Glutamatergic neuron (in vitro differentiated cells): ENCODE measurements at regions not wholly inside any gene's neighbourhood (a gene's known extent, or its start where the extent isn't known, plus 50 kb on each side); places are given as distances from the start of the nearest gene placed in this dataset.
A peak's percentile ranks its signal among the peaks of the same experiment; 100 is the strongest.

ENCODE experiments used
- DNase-seq: peaks from one replicate; pipeline ENCODE4 v3.0.0; 2022
- H3K27ac Mint-ChIP-seq: one replicate; pipeline ENCODE4 v1.8.0; 2020; ENCODE audit warnings: mild to moderate bottlenecking, mixed read lengths, inconsistent platforms; ENCODE audit not compliant: unreplicated experiment
- H3K27me3 Mint-ChIP-seq: one replicate; pipeline ENCODE4 v1.8.0; 2020; ENCODE audit warnings: mild to moderate bottlenecking, moderate library complexity, mixed read lengths, inconsistent platforms; ENCODE audit not compliant: unreplicated experiment
- H3K36me3 Mint-ChIP-seq: one replicate; pipeline ENCODE4 v1.8.0; 2020; ENCODE audit warnings: mild to moderate bottlenecking, mixed read lengths, inconsistent platforms; ENCODE audit not compliant: unreplicated experiment
- H3K4me1 Mint-ChIP-seq: one replicate; pipeline ENCODE4 v1.8.0; 2020; ENCODE audit warnings: mild to moderate bottlenecking, low read depth, mixed read lengths, inconsistent platforms; ENCODE audit not compliant: unreplicated experiment
- H3K4me3 Mint-ChIP-seq: one replicate; pipeline ENCODE4 v1.8.0; 2020; ENCODE audit warnings: mild to moderate bottlenecking, mixed read lengths, inconsistent platforms; ENCODE audit not compliant: unreplicated experiment
- H3K9me3 Mint-ChIP-seq: one replicate; pipeline ENCODE4 v1.8.0; 2020; ENCODE audit warnings: mild to moderate bottlenecking, moderate library complexity, mixed read lengths, inconsistent platforms; ENCODE audit not compliant: unreplicated experiment
- TF ChIP-seq, protein P1 (sequence below): fragments of 200-600 bp; sonication (generic); IDR thresholded peaks from one replicate; pipeline ENCODE4 v1.5.0; 2021; ENCODE audit not compliant: partially characterized antibody, unreplicated experiment

- Mint-ChIP-seq H3K9me3 (peaks cover 14% of the 10 kb centered on the region), H3K4me3 (no peak overlapping the region), H3K4me1 (peaks cover 55% of the 10 kb centered on the region), H3K27ac (no peak overlapping the region), H3K27me3 (peaks cover 3% of the 10 kb centered on the region), H3K36me3 (no peaks in the 10 kb centered on the region)
- TF ChIP-seq, protein P1, sequence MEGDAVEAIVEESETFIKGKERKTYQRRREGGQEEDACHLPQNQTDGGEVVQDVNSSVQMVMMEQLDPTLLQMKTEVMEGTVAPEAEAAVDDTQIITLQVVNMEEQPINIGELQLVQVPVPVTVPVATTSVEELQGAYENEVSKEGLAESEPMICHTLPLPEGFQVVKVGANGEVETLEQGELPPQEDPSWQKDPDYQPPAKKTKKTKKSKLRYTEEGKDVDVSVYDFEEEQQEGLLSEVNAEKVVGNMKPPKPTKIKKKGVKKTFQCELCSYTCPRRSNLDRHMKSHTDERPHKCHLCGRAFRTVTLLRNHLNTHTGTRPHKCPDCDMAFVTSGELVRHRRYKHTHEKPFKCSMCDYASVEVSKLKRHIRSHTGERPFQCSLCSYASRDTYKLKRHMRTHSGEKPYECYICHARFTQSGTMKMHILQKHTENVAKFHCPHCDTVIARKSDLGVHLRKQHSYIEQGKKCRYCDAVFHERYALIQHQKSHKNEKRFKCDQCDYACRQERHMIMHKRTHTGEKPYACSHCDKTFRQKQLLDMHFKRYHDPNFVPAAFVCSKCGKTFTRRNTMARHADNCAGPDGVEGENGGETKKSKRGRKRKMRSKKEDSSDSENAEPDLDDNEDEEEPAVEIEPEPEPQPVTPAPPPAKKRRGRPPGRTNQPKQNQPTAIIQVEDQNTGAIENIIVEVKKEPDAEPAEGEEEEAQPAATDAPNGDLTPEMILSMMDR, result no peak
- DNase-seq, result no peak
These were observed 129.1 kb upstream of the SEMA6D start for GRCh38 chr15:47587940-47588802.

GRCh38 chr15:47588958-47589357, 128.3 kb upstream of the SEMA6D start:
- Mint-ChIP-seq H3K36me3 (no peaks in the 10 kb centered on the region), H3K27ac (no peak overlapping the region), H3K27me3 (peaks cover 4% of the 10 kb centered on the region), H3K4me3 (no peak overlapping the region), H3K4me1 (peaks cover 47% of the 10 kb centered on the region), H3K9me3 (peaks cover 8% of the 10 kb centered on the region)
- TF ChIP-seq, protein P1, result no peak
- no peak for DNase-seq

- no peak for DNase-seq
- Mint-ChIP-seq H3K4me3 (no peak overlapping the region), H3K4me1 (peaks cover 15% of the 10 kb centered on the region), H3K27me3 (no peaks in the 10 kb centered on the region), H3K27ac (no peak overlapping the region), H3K36me3 (peaks cover 23% of the 10 kb centered on the region), H3K9me3 (peaks cover 16% of the 10 kb centered on the region)
- TF ChIP-seq, protein P1, result no peak
These were observed 118.3 kb upstream of the SEMA6D start for GRCh38 chr15:47598996-47599395.

GRCh38 chr15:47599806-47600205, 117.5 kb upstream of the SEMA6D start:
- H3K27me3 Mint-ChIP-seq, result no peaks in the 10 kb centered on the region
- no peak for DNase-seq
- no peak overlapping the region for H3K27ac Mint-ChIP-seq
- H3K4me1 Mint-ChIP-seq, result peaks cover 15% of the 10 kb centered on the region
- H3K36me3 Mint-ChIP-seq, result peaks cover 15% of the 10 kb centered on the region
- H3K4me3 Mint-ChIP-seq, result no peak overlapping the region
- peaks cover 14% of the 10 kb centered on the region for H3K9me3 Mint-ChIP-seq
- TF ChIP-seq, protein P1, result no peak

GRCh38 chr15:47602121-47602520, 115.2 kb upstream of the SEMA6D start:
- no peak overlapping the region for H3K27ac Mint-ChIP-seq
- H3K4me3 Mint-ChIP-seq, result peak overlapping the region; percentile 28
- TF ChIP-seq, protein P1, result no peak
- peaks cover 19% of the 10 kb centered on the region for H3K4me1 Mint-ChIP-seq
- H3K9me3 Mint-ChIP-seq, result peaks cover 9% of the 10 kb centered on the region
- DNase-seq, result no peak
- H3K27me3 Mint-ChIP-seq, result peaks cover 5% of the 10 kb centered on the region
- peaks cover 10% of the 10 kb centered on the region for H3K36me3 Mint-ChIP-seq
